Osteoblast (primary cell): ENCODE measurements at regions not wholly inside any gene's neighbourhood (a gene's known extent, or its start where the extent isn't known, plus 50 kb on each side); places are given as distances from the start of the nearest gene placed in this dataset.

Source experiments
- DNase-seq: peaks from one replicate; pipeline ENCODE4 v3.0.0; 2011; ENCODE audit warnings: low spot score, mixed read lengths; ENCODE audit not compliant: insufficient read length; ENCODE audit errors: missing footprints
- H2AFZ ChIP-seq: 2 replicates; pipeline ENCODE4 v1.6.0; 2011; ENCODE audit warnings: mild to moderate bottlenecking, low read length
- H3K27ac ChIP-seq: 2 replicates; pipeline ENCODE4 v1.5.1; 2011; ENCODE audit warnings: mild to moderate bottlenecking, low read depth, low read length, moderate library complexity
- H3K27me3 ChIP-seq: 2 replicates; pipeline ENCODE4 v1.6.0; 2012; ENCODE audit warnings: mild to moderate bottlenecking, control low read depth, inconsistent platforms, low read length, moderate library complexity; ENCODE audit not compliant: insufficient read depth
- H3K36me3 ChIP-seq: 2 replicates; pipeline ENCODE4 v1.5.1; 2011; ENCODE audit warnings: mild to moderate bottlenecking, low read length, control low read depth, moderate library complexity; ENCODE audit not compliant: insufficient read depth
- H3K4me1 ChIP-seq: 2 replicates; pipeline ENCODE4 v1.5.1; 2011; ENCODE audit warnings: mild to moderate bottlenecking, low read length, control low read depth, moderate library complexity; ENCODE audit not compliant: insufficient read depth
- H3K4me2 ChIP-seq: 2 replicates; pipeline ENCODE4 v1.6.0; 2011; ENCODE audit warnings: mild to moderate bottlenecking, low read length; ENCODE audit not compliant: insufficient read depth
- H3K4me3 ChIP-seq: fragments of 200-600 bp; sonication (generic); 3 replicates; pipeline ENCODE4 v1.5.1; 2012; ENCODE audit warnings: mild to moderate bottlenecking, low read length, inconsistent platforms; ENCODE audit not compliant: insufficient read depth
- H3K79me2 ChIP-seq: 2 replicates; pipeline ENCODE4 v1.6.0; 2012; ENCODE audit warnings: mild to moderate bottlenecking, low read length, control low read depth, inconsistent platforms; ENCODE audit not compliant: insufficient read depth
- H3K9me3 ChIP-seq: 2 replicates; pipeline ENCODE4 v1.5.1; 2011; ENCODE audit warnings: low read depth, low read length, control low read depth
- H4K20me1 ChIP-seq: 2 replicates; pipeline ENCODE4 v1.6.0; 2012; ENCODE audit warnings: mild to moderate bottlenecking, low read length, control low read depth; ENCODE audit not compliant: insufficient read depth
- CTCF ChIP-seq: IDR thresholded peaks from 2 replicates; pipeline ENCODE4 v1.5.1; 2011; ENCODE audit warnings: mild to moderate bottlenecking, low read depth, low read length, moderate library complexity; ENCODE audit errors: extremely low read depth

GRCh38 chr17:51499897-51500296 is 239.6 kb downstream of the UTP18 start:
- Histone ChIP-seq H3K4me1 (no peaks in the 10 kb centered on the region), H3K36me3 (no peaks in the 10 kb centered on the region), H3K9me3 (no peaks in the 10 kb centered on the region), H4K20me1 (no peaks in the 10 kb centered on the region), H3K79me2 (no peaks in the 10 kb centered on the region), H2AFZ (no peak overlapping the region), H3K27ac (no peak overlapping the region), H3K4me2 (no peak overlapping the region), H3K27me3 (no peaks in the 10 kb centered on the region), H3K4me3 (no peak overlapping the region)
- no peak for TF ChIP-seq CTCF
- DNase-seq = no peak

- H3K27ac ChIP-seq = no peak overlapping the region
- H3K4me2 ChIP-seq = no peak overlapping the region
- no peaks in the 10 kb centered on the region for H3K79me2 ChIP-seq
- H3K36me3 ChIP-seq = no peaks in the 10 kb centered on the region
- TF ChIP-seq CTCF = no peak
- no peak overlapping the region for H2AFZ ChIP-seq
- no peaks in the 10 kb centered on the region for H3K27me3 ChIP-seq
- DNase-seq = no peak
- H3K9me3 ChIP-seq = no peaks in the 10 kb centered on the region
- H3K4me3 ChIP-seq = no peak overlapping the region
- H3K4me1 ChIP-seq = no peaks in the 10 kb centered on the region
- no peaks in the 10 kb centered on the region for H4K20me1 ChIP-seq
These were observed 240.1 kb downstream of the UTP18 start for GRCh38 chr17:51500454-51500853.

GRCh38 chr17:51505450-51505849 is 245.1 kb downstream of the UTP18 start:
- H3K36me3 ChIP-seq = no peaks in the 10 kb centered on the region
- H3K4me3 ChIP-seq = no peak overlapping the region
- H3K27me3 ChIP-seq = no peaks in the 10 kb centered on the region
- H2AFZ ChIP-seq = no peak overlapping the region
- no peaks in the 10 kb centered on the region for H3K9me3 ChIP-seq
- no peak for TF ChIP-seq CTCF
- no peak overlapping the region for H3K4me2 ChIP-seq
- DNase-seq = no peak
- no peak overlapping the region for H3K27ac ChIP-seq
- no peaks in the 10 kb centered on the region for H4K20me1 ChIP-seq
- H3K4me1 ChIP-seq = no peaks in the 10 kb centered on the region
- no peaks in the 10 kb centered on the region for H3K79me2 ChIP-seq

- Histone ChIP-seq H3K27ac (no peak overlapping the region), H3K4me2 (no peak overlapping the region), H3K4me3 (no peak overlapping the region), H3K36me3 (no peaks in the 10 kb centered on the region), H4K20me1 (no peaks in the 10 kb centered on the region), H3K9me3 (no peaks in the 10 kb centered on the region), H3K79me2 (no peaks in the 10 kb centered on the region), H3K4me1 (no peaks in the 10 kb centered on the region), H2AFZ (no peak overlapping the region), H3K27me3 (no peaks in the 10 kb centered on the region)
- no peak for DNase-seq
- TF ChIP-seq CTCF = no peak
These were observed 247.1 kb downstream of the UTP18 start for GRCh38 chr17:51507444-51507843.
